Endothelial cell (in vitro differentiated cells): ENCODE measurements at regions not wholly inside any gene's neighbourhood (a gene's known extent, or its start where the extent isn't known, plus 50 kb on each side); places are given as distances from the start of the nearest gene placed in this dataset.

ENCODE experiments used
- DNase-seq: peaks from one replicate; pipeline ENCODE4 v3.0.0; 2021; ENCODE audit warnings: low spot score
- H3K27ac Mint-ChIP-seq: one replicate; pipeline ENCODE4 v1.8.0; 2021; ENCODE audit warnings: mixed read lengths, inconsistent platforms; ENCODE audit not compliant: unreplicated experiment
- H3K27me3 Mint-ChIP-seq: one replicate; pipeline ENCODE4 v1.8.0; 2021; ENCODE audit warnings: mild to moderate bottlenecking, moderate library complexity, mixed read lengths, inconsistent platforms; ENCODE audit not compliant: unreplicated experiment
- H3K36me3 Mint-ChIP-seq: one replicate; pipeline ENCODE4 v1.8.0; 2021; ENCODE audit warnings: mild to moderate bottlenecking, low read depth, mixed read lengths, inconsistent platforms; ENCODE audit not compliant: unreplicated experiment
- H3K4me1 Mint-ChIP-seq: one replicate; pipeline ENCODE4 v1.8.0; 2021; ENCODE audit warnings: mild to moderate bottlenecking, mixed read lengths, inconsistent platforms; ENCODE audit not compliant: unreplicated experiment
- H3K4me3 Mint-ChIP-seq: one replicate; pipeline ENCODE4 v1.8.0; 2021; ENCODE audit warnings: mild to moderate bottlenecking, mixed read lengths, inconsistent platforms; ENCODE audit not compliant: unreplicated experiment
- H3K9me3 Mint-ChIP-seq: one replicate; pipeline ENCODE4 v1.8.0; 2021; ENCODE audit warnings: mixed read lengths, inconsistent platforms; ENCODE audit not compliant: unreplicated experiment
- CTCF ChIP-seq: fragments of 200-600 bp; sonication (generic); IDR thresholded peaks from one replicate; pipeline ENCODE4 v1.5.0; 2021; ENCODE audit warnings: antibody characterized with exemption; ENCODE audit not compliant: unreplicated experiment

- DNase-seq, result no peak
These were observed 1043.6 kb upstream of the WWC1 start for GRCh38 chr5:167247816-167248215.

GRCh38 chr5:167248257-167248656 lies 1043.2 kb upstream of the WWC1 start:
- H3K9me3 Mint-ChIP-seq, result no peaks in the 10 kb centered on the region
- no peak for DNase-seq
- H3K27me3 Mint-ChIP-seq, result no peaks in the 10 kb centered on the region
- H3K27ac Mint-ChIP-seq, result no peak overlapping the region
- H3K4me3 Mint-ChIP-seq, result no peak overlapping the region
- TF ChIP-seq CTCF, result no peak
- H3K36me3 Mint-ChIP-seq, result no peaks in the 10 kb centered on the region
- peaks cover 5% of the 10 kb centered on the region for H3K4me1 Mint-ChIP-seq

More at GRCh38 chr5:167247816-167248215, 1043.6 kb upstream of the WWC1 start:
- no peak overlapping the region for H3K4me3 Mint-ChIP-seq
- no peaks in the 10 kb centered on the region for H3K9me3 Mint-ChIP-seq
- no peaks in the 10 kb centered on the region for H3K36me3 Mint-ChIP-seq
- no peak overlapping the region for H3K27ac Mint-ChIP-seq
- H3K4me1 Mint-ChIP-seq, result peaks cover 6% of the 10 kb centered on the region
- TF ChIP-seq CTCF, result no peak
- no peaks in the 10 kb centered on the region for H3K27me3 Mint-ChIP-seq

GRCh38 chr5:167250996-167251395 lies 1040.4 kb upstream of the WWC1 start:
- no peak for TF ChIP-seq CTCF
- H3K4me3 Mint-ChIP-seq, result no peak overlapping the region
- H3K27ac Mint-ChIP-seq, result no peak overlapping the region
- no peaks in the 10 kb centered on the region for H3K4me1 Mint-ChIP-seq
- H3K27me3 Mint-ChIP-seq, result no peaks in the 10 kb centered on the region
- no peak for DNase-seq
- no peaks in the 10 kb centered on the region for H3K9me3 Mint-ChIP-seq
- H3K36me3 Mint-ChIP-seq, result no peaks in the 10 kb centered on the region

GRCh38 chr5:167254132-167254531 lies 1037.3 kb upstream of the WWC1 start:
- Mint-ChIP-seq H3K4me1 (no peaks in the 10 kb centered on the region), H3K27ac (no peak overlapping the region), H3K36me3 (no peaks in the 10 kb centered on the region), H3K4me3 (no peak overlapping the region), H3K27me3 (no peaks in the 10 kb centered on the region), H3K9me3 (no peaks in the 10 kb centered on the region)
- no peak for DNase-seq
- no peak for TF ChIP-seq CTCF

- no peak for DNase-seq
- H3K4me3 Mint-ChIP-seq, result no peak overlapping the region
- no peak for TF ChIP-seq CTCF
- H3K27me3 Mint-ChIP-seq, result no peaks in the 10 kb centered on the region
- H3K9me3 Mint-ChIP-seq, result no peaks in the 10 kb centered on the region
- no peaks in the 10 kb centered on the region for H3K36me3 Mint-ChIP-seq
- no peaks in the 10 kb centered on the region for H3K4me1 Mint-ChIP-seq
- no peak overlapping the region for H3K27ac Mint-ChIP-seq
These were observed 1035.5 kb upstream of the WWC1 start for GRCh38 chr5:167255926-167256325.
